T-helper 1 cell treated with Interleukin-12 subunit alpha and Interleukin-12 subunit beta and Interleukin-4 antibody, amounts not matched to agents 30 ng/mL and 1 ng/mL, for 36 hours (primary cell): ENCODE measurements at regions not wholly inside any gene's neighbourhood (a gene's known extent, or its start where the extent isn't known, plus 50 kb on each side); places are given as distances from the start of the nearest gene placed in this dataset.
"Not testable (repeated sequence)": the region's sequence is repeated elsewhere in the genome, so short reads cannot be mapped to it uniquely, and the experiment has no call there.

Source experiments
- intact Hi-C: fragments of 100-400 bp; cut with micrococcal nuclease; formaldehyde crosslinking; loops from one replicate; pipeline ENCODE4 v1.15.1; 2024

DNA sequence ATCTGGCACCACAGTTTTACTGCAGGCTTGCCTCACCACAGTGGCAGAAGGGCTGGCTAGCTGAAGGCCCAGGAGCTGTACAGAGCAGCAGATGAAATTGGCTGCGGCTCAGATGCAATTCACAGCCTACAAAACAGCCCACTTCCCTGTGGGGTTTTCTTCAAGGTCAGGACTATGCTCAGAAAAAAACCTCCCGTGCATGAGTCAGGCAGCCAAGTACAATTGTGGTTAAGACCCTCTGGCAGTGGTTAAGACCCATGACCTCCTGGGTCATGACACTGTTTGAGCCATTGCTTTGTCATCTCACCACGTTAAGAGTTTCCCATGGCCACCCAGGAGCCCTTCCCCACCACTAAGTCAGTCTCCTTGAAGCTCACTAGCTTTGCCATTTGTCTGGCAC is 276.3 kb downstream of the HNRNPD start:
- intact Hi-C loops, result no loop called here

DNA sequence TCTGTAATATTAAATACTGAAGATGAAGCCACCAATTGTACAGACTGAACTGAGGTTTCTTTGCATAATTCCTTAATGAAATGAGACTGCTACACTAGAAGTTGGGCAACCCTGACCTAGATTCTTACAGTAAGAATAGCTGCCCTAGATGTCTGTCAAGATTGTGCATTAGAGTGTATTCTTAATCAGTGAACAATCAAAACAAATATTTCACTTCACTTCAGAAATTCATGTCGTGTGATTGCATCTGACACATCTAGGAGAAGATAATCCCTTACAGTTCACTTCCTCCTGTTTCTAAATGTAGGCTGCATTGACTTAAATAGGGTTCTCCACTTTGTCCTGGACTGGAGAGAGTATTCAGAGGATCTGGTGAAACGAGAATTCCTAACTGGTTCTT is 283.1 kb downstream of the HNRNPD start:
- intact Hi-C loops, result no loop called here

DNA sequence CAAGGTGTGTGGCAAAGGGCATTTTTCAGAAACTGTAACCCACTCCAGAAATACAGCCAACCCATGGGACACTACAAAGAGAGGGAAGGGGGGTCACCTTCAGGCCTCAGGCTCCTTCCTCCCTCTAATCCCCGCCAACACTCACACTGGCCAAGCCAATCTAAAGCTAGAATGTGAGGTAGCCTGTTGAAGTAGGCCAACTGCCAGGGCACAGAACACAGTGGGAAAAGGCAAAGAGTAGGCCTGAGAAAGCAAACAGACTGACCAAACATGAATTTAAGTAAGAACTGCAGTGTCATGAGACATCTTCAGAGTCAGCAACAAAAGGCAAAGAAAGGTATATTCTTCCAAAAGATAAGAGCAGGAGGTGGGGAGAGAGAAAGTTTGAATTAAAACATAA is 289.0 kb downstream of the HNRNPD start:
- intact Hi-C loops, result no loop called here

DNA sequence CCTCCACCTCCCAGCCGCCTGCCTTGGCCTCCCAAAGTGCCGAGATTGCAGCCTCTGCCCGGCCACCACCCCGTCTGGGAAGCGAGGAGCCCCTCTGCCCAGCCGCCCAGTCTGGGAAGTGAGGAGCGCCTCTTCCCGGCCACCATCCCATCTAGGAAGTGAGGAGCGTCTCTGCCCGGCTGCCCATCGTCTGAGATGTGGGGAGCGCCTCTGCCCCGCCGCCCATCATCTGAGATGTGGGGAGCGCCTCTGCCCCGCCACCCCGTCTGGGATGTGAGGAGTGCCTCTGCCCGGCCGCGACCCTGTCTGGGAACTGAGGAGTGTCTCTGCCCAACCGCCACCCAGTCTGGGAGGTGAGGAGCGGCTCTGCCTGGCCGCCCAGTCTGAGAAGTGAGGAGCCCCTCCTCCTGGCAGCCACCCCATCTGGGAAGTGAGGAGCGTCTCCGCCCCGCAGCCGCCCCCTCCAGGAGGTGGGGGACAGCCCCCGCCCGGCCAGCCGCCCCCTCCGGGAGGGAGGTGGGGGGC is 296.3 kb downstream of the HNRNPD start:
- intact Hi-C loops, result not testable (repeated sequence)

DNA sequence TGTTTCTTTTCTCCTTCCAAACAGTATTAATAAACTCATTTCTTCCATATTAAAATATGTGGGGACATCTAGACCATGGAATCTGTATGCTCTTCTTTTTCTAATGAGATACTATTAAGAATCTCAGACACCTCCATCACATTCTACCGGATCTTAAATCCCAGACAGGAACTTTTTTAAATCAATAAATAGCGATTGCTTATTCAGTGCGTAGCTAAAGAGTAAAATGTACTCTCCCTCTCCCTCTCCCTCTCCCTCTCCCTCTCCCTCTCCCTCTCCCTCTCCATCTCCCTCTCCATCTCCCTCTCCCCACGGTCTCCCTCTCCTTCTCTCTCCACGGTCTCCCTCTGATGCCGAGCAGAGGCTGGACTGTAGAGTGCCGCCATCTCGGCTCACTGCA is 297.0 kb downstream of the HNRNPD start:
- intact Hi-C loops, result no loop called here

DNA sequence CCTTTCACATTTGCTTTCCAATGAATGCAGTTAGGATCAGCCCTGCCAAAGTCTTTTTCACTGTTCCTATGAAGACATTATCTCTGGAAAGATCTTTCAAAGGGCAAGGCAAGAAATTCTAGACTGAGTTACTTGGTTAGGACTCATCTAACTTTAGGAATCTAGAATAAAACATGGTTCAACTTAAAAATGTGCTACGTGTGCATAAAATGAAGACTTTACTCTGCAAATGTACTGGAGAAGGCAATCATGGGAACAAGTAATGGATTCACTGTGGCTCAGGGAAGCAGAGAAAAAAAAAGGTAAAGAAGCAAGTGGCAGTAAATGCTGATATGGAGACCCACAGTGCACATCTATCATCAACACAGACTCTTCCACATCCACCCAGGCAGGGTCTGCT is 297.4 kb downstream of the HNRNPD start:
- intact Hi-C loops, result no loop called here

DNA sequence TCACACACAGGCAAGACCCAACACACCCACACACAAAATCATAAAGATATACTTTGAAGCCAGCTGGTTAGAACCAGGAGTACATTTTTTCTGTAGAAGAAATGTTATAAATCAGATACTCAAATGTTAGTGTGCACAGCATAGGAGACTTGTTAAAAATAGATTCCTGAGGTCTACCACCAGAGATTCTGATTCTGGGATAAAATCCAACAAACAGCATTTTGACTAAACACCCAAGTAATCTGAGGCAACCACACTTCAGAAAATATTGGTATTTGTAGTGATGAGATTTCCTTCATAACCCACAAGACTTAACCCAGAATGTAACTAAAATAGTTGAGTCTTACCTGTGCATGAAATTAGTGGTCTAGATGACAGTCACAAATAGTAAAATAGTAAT is 301.8 kb downstream of the HNRNPD start:
- intact Hi-C loops, result no loop called here

DNA sequence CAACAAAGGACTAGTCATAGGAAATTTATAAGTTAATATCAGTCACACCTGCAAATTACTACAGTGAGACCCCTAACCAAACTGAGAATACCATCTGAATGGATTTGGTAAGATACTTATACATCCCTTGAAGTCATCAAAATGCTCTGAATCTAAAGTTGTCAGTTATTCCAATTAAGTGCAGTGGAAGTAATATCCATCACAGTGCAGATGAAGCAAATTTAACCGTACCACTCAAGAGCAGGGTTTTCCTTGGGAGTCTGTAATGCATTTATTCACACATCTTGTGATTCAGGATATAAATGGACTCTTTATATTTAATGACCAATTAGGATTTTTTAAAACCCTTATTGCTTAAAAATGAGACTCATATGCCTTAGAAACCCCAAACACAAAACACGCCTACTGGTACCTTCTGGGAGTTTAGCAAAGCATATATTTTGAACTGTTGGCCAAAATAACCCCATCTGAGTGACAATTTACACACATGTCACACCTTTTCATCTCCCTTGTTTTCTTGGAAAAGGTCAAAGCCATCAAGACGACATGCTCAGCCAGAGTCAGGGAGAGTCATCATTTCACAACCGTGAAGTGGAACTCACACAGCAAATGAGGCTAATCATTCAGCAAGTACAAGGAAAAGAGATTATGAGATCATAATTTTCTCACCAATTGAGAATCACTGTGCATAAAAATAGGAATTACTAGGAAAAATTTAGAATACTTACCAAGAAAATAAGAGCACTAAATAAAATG is 303.7 kb downstream of the HNRNPD start:
- intact Hi-C loops, result no loop called here

DNA sequence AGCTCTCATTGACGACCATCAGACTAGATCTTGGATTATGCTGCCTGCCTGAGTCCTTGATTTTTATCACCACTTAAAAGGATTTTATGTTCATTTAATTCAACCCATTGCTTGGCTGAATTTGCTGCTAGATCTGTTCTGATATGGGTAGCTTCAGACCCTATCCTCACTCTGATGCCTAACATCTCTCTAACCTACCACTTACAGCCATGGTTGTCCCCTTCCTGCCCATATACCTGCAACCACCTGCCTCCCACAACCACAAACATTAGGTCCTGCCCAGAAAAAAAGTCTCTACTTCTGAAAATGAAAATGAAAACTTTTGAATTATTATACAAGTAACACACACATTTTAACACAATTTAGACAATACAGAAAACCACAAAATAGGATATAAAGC is 310.8 kb downstream of the HNRNPD start:
- intact Hi-C loops, result no loop called here

DNA sequence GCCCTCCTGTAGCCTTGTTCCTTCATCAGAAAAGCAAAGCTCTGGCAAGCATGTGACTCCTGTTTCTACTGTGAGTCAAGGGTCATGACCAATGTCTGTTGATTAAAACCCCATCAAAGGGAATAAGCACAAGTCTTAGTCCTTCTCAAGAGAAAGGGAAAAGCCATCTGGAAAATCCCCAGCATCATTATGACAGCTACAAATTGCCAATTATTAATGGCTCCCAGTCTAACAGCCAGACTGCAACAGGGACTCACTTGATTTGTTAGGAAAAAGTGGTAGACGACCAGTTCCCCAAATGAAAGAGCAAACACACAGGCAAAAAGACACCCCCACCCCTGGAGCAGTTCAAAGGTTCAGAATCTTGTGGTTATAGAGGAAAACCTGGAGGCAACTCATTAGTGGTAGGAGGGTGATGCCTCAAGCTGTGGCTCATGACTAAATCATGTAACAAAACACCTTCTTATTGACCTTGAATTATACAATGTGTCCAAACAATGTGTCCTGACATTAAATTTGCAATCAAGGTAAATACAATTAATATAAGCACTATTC is 315.7 kb downstream of the HNRNPD start:
- intact Hi-C loops, result no loop called here

DNA sequence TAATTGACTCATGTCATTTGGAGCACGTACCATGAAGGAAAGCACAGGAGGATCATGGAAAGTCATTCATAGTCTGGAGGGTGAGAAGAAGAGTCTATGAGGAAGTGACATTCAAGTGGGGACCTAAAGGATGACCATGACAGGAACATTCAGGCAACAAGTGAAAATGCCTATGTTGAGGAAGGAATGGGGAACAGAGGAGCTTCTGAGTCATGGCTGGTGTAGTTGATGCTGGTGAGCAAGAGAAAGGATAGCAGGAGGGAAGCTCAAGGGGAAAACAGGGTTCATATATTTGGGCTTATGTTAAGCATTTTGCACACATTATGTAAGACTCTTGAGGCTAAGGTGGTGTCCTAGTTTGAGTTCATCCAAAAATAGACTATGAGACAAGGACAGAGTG is 318.6 kb downstream of the HNRNPD start:
- intact Hi-C loops, result no loop called here

DNA sequence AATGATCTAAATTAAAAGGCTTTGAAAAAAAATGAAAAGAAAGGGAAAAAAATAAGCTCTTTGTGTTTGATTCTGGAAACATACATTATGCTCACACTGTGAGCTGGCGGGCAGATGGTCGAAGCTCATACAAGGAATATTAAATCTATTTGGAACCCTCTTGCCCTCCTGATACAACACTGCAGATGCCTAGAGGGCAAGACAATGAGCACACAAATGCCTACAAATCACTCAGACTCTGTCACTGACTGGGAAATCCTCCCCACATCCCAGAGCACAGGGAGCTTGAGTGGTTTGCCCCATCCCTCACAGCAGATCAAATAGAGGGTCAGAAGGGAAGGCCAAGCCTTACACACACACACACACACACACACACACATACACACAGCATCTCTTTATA is 320.4 kb downstream of the HNRNPD start:
- intact Hi-C loops, result no loop called here

DNA sequence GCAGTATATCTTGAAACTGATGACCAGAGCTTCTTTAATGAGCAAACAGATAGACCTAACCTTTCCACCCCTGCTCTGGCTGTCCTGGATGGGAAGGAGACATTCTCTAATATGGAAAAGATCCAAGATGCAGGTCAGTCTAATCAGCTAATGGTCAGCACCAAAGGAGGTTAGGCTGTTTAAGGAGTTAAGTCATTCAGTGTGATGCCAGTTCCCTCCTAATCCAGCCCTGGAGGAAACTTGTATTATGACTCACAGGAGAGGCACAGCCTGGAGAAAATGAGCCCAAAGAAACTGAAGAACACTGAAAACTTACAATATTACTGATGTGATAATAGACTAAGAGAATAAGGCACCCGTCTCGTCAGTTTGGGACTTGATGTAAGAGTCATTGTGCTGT is 323.0 kb downstream of the HNRNPD start:
- intact Hi-C loops, result no loop called here

DNA sequence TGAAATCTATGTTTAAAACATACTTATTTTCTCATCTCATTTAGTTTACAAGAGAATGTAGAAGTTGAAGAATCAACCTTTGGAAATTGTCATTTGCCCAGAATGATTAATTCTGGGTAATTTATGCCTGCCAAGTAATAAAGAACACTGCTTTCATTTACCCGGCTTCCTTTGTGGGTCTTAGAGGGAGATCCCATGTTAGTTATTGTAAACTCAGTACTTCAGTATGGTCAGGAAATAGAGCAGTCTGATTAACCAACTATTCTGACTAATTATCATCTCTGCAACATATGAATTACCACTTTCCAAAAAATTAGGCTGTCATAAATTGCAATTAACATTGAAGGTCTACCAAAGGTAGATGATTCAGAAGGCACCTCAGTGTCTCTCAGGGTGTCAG is 324.5 kb downstream of the HNRNPD start:
- intact Hi-C loops, result no loop called here

DNA sequence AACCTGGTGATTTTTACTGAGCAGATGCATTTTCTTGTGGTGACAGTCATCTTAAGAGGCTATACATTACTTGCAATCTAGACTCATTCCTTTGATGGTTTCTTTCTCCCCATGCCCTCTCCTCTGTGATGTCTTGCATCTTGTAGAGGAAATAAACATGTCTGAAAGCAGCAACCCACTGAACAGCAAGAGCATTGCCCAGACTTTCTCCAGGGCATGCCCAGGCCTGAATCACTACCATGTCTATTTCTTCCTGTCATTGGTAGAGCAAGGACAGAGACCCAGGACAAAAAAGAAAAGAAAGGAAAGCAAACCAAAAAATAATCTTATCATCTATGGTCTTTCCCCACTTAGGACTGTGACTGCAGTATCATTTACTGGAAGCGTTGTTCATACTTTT is 326.1 kb downstream of the HNRNPD start:
- intact Hi-C loops, result no loop called here

DNA sequence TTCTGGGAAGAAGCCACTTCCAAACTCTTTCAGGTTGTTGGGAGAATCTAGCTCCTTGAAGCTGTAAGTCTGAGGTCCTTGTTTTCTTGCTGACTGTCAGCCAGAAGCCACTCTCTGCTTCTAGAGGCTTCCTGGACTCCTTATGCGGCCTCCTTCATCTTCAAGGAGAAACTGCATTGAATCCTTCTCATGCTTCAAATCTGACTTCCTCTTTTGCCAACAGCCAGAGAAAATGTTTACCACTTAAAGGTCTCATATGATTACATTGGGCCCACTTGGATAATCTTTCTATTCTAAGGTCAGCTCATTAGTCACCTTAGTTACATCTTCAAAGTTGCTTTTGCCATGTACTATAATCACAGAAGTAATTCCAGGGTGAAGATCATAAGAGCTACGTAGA is 327.0 kb downstream of the HNRNPD start:
- intact Hi-C loops, result no loop called here

DNA sequence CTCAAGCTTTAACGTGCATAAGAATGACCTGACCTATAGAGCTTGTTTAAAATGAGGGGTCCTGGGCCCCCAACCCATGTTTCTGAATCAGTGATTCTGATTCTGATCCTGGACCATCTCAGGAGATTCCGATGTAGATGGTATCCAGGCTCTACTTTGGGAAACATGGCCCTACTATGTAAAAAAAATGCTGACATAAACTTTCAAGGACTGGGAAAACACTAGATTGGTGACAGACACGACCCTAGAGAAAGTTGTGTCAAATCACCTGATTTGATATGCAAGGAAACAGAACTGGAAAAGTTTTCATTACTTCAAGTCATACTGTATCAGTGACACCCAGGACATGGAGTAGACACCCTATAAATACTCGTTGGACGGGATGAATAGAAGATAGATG is 328.5 kb downstream of the HNRNPD start:
- intact Hi-C loops, result no loop called here

DNA sequence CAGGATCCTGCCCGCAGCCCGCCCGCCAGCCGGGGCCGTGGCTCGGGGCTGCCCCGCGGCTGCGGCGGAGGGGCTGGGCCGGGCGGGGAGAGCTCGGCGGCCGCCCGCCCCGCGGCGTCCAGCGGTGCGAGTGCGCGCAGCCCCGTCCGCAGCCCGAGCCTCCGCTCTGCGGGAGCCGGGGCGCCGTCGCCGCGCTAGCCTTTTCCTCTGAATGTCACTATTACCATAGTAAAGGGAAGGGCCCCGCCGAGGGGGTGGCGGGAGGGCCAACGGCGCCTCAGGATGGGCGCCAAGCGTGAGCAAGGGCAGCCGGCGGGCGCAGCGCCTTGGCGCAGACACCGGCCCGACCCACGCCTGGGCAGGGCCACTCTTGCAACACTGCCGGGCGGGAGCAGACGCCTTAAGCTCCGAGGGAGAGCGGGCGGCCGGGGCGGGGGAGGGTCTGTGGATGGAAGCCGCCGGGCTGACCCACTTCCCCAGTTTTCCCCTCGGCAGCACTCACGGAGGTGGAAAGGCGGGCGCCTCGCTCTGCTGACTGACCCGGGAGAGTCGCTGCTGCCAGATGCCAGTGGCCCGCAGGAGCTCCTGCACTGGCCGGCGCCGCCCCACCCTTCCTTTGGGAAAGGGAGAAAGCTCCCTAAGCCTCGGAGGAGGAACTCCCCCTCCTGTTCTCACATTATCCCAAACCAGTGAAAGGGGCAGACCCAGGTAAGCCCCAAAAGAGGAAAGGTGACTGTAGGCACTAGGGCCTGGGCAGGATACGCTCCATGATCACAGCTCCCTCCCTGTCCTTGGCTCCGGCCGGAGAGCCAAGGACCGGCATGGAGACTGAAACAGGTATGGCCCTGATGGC is 329.4 kb downstream of the HNRNPD start:
- intact Hi-C loops, result no loop called here

DNA sequence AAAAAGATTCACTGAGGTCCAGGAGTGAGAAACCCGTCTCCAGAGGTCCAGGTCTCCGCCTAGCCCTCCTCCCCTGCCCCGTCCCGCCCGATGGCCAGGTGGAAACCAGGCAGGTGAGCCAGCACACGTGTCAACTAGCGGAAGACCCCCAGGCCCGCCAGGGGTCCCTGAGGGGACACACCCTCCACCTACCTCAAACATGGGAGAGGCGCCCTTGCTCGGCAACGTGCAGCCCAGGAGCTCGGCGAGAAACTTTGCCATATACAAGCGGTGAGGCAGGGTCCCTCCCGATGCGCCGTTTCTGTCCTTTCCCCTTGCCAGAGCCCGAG is 330.0 kb downstream of the HNRNPD start:
- intact Hi-C loops, result no loop called here

DNA sequence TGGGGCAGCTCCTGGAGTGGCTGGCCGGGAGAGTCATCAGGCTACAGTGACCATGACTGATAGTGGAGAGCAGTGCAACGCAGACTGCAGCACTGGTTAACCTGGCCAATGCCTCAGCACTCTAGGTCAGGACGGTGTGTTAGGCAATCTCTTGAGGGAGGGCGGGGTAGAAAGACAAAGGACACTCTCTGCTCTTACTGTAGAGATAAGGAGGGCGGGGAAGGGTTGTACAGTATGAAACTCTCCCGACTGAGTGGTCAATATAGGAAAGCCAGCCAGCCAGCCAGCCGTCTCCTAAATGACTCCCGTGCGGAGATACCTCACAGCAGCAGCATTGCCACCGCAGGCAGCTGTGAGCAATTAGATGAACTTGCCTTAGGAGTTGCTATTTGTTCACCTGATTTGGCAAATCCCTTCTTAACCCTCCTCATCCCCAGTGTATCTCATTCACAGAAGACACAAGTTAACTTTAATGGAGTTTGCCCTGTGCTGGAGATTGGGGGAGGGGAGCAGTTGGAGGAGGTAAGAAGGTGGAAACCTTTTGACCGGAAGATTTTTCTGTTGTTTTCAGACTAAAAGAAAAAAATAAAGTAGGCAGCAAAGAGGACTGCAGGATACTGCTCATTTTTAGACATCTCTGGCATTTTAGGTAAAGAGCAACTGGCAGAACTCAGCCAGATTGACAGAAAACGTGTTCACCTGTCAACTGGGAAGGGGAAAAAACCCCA is 330.5 kb downstream of the HNRNPD start:
- intact Hi-C loops, result no loop called here

DNA sequence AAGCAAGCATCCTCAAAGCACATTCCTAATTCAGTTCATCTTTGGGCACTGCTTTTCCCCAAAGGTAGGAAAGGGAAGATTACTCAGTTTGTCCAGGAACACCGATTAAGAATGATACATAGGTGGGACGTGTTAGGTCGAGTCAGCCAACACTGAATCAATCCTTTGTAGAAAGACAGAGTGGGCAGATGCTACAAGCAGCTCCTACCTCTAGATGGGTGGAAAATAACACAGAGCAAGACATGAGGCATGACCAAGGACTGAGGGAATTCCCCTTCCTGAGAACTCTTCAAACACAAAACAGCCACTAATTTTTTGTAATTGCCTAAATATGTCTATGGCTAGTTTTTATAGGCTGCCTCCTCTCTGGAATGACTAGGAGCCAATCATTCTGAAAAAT is 331.7 kb downstream of the HNRNPD start:
- intact Hi-C loops, result no loop called here

DNA sequence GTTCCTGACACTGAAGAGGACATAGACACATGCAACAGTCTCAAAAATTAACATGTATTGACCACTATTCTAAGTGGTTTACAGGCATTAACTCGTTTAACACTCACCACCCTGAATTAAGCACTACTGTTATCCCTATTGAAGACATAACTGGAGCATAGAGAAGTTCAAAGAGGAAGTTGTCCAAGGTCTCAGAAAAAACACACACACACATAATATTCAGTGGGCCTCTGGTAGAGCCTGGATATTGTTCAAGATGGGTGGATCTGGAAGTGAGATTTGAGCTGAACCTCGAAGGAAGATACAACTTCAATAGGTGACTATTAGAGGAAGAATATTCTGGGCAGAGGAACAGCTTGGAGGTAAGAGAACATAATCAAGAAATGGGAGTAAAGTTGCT is 334.9 kb downstream of the HNRNPD start:
- intact Hi-C loops, result no loop called here
